Fibroblast of skin of left quadriceps (primary cell): ENCODE measurements at regions not wholly inside any gene's neighbourhood (a gene's known extent, or its start where the extent isn't known, plus 50 kb on each side); places are given as distances from the start of the nearest gene placed in this dataset.

Source experiments
- DNase-seq, 2 experiments: peaks; one replicate each; pipeline ENCODE4 v3.0.0-alpha.2; 2013; ENCODE audit warnings: low read depth in 2 of 2

GRCh38 chr16:6932871-6933385 lies 399.7 kb upstream of the RBFOX1 start:
- no peak for DNase-seq

GRCh38 chr16:6929868-6930267 lies 402.8 kb upstream of the RBFOX1 start:
- DNase-seq: no peak

DNA sequence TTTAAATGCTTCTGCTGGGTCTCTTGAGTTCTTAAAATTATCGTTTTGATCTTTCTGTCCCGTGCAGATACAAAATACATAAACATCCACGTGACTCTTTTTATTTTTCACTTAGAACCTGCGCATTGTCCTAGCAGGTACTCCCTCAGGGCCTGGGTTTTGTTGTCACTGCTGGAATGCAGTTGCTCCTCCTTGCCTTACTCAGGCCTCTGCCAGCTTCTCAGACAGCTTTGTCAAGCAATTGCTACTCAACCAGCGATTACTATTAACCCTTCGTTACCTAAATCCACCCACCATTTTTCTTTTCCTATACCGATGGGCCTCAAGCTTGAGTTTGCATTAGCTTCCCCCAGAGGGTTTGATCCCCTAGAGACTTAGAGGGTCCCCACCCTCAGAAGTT lies 405.9 kb upstream of the RBFOX1 start:
- DNase-seq: no peak

- no peak for DNase-seq
Observed at GRCh38 chr16:6926341-6926740, 406.3 kb upstream of the RBFOX1 start.

- no peak for DNase-seq
Observed at GRCh38 chr16:6918646-6919045, 414.0 kb upstream of the RBFOX1 start.

DNA sequence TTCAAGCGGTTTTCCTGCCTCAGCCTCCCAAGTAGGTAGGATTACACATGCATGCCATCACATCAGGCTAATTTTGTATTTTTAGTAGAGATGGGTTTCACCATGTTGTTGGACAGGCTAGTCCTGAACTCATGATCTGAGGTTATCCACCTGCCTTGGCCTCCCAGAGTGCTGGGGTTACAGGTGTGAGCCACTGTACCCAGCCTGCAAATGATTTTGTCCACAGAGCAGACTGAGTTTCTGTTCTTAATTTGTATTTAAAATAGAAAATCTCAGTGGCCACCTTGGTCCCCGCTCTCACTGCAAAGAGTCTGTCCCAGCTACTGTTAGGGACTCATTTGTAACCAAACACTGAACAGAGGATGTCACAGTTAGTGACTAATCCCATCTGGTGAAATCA lies 415.7 kb upstream of the RBFOX1 start:
- DNase-seq: no peak

DNA sequence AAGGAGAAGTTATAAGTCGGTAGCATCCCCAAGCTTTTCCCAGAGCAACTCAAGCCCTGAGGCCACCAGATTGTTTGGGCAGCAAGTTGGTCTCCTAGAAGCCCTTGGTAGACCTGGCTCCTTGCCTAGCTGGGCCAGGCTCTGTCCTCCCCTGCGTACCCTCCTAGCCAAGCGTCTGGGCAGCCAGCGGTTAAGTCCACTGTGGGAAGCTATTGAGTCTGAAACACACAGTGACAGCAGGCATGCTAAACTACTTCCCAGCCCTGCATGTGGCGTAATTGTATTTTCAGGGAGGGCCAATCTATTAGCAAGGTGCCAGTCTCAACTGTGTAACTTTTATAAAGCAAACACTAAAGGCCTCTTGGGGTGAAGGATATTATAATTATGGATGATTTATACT lies 419.1 kb upstream of the RBFOX1 start:
- no peak for DNase-seq

GRCh38 chr16:6910301-6910700 lies 422.3 kb upstream of the RBFOX1 start:
- DNase-seq: no peak

- DNase-seq: no peak
Observed at GRCh38 chr16:6905601-6906000, 427.0 kb upstream of the RBFOX1 start.

GRCh38 chr16:6903671-6904070 lies 429.0 kb upstream of the RBFOX1 start:
- no peak for DNase-seq

GRCh38 chr16:6898896-6899295 lies 433.7 kb upstream of the RBFOX1 start:
- DNase-seq: no peak

- DNase-seq: no peak
Observed at GRCh38 chr16:6897876-6898485, 434.7 kb upstream of the RBFOX1 start.

GRCh38 chr16:6892966-6893365 lies 439.7 kb upstream of the RBFOX1 start:
- no peak for DNase-seq

DNA sequence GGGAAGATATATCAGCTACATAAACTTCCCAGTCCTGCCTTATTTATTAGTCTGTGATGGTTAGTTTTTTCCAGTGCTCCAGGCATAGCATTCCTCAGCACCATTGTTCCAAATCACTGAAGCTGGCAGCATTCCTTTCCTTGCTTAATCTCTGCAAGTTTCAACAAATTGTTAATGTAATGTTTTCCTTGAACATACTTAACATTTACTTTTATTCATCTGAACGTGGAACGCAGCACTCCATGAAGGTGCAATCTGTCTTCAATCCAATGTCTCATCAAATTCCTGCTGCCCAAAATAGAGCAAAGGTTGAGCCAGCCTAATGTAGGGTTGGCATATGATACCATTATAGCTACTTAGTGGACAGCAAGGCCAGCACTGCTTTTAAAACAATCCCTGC lies 441.1 kb upstream of the RBFOX1 start:
- no peak for DNase-seq

DNA sequence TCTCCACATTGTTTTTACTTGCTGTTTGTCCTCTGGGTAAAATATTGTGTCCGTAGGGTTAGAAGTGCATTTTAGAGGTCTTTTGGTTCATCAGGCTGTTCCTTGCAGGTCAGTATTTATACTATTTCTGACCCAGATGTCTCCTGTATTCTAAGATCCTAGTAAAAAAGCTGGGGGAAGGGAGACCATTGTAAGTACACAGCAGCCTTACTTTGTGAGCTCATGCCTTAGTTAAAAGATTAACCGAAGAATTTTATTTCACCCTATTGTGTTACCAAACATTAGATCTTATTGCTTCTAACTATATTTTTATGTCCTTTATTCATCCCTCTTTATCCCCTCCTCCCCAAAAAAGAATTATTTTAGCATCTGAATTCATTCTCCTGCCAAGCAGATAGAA lies 444.1 kb upstream of the RBFOX1 start:
- no peak for DNase-seq

- no peak for DNase-seq
Observed at GRCh38 chr16:6884002-6884401, 448.6 kb upstream of the RBFOX1 start.

DNA sequence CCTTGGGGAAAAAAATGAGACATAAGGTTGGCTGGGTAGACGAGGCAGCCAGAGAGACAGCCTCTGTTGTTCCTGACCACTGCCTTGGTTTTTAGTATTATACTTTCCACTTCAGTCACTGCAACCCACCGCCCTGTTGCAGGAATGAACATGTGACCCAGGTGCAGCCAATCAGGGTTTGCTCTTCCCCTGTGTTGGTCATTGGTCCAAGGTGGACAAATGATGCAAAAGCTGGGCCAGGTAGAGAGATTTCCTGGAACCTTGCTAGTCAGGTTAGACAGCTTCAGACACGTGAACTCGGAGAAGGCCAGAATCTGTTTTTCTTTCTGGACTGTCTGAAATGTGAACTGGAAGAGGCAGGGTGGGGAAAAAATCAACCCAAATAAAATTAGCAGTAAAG lies 452.4 kb upstream of the RBFOX1 start:
- DNase-seq: no peak

DNA sequence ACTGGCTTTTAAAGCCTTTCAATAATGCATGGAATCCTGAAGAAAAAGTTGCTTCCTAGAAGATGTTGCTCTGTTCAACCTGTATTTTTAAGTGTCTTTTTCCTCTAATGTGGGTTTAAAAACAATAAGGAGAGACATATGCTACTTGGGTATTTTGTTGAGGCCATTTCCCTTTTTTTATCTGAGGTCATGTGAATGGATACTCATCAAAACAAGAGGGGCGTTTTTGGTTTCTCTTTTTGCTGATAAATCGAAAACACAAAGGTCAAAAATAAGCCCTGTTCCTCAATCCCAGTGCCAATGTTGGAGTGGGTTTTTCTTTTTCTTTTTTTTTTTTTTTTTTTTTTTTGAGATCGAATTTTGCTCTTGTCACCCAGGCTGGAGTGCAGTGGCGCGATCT lies 468.0 kb upstream of the RBFOX1 start:
- DNase-seq: no peak

DNA sequence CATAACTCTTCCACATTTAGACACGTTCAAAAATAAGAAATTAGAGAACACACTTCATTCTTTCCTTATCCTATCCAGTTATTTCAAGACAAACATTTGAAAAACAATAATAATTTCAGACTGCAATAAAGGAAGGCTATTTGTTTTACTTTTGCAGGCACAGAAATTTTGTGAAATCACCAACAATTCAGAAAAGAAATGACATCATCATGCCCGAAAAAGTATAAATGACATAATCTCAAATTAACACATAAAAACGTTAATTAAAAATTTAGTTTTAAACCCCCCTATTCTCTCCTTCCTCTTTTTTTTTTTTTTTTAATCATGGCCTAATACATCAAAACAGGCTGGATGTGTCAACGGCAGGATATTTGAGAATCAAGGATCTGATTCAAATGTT lies 468.4 kb upstream of the RBFOX1 start:
- no peak for DNase-seq

DNA sequence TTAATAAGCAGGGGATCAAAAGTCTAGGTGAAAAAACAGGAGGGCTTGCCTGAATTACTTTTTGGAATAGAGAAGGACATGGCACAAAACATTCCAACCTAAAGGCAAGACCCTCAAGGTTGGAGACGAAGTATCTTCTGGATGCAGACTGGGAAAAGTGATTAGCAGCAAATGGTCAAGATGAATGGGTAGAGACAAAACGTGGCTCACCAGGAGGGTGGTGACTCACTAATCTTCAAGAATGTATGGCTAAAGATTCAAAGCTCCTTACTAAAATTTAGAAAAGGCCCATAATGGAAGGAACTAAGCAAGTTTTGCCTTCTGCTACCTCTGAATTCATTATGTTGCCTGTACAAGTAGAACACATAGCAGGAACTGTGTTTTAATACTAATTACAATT lies 469.5 kb upstream of the RBFOX1 start:
- no peak for DNase-seq

- DNase-seq: no peak
Observed at GRCh38 chr16:6861815-6862477, 470.7 kb upstream of the RBFOX1 start.

DNA sequence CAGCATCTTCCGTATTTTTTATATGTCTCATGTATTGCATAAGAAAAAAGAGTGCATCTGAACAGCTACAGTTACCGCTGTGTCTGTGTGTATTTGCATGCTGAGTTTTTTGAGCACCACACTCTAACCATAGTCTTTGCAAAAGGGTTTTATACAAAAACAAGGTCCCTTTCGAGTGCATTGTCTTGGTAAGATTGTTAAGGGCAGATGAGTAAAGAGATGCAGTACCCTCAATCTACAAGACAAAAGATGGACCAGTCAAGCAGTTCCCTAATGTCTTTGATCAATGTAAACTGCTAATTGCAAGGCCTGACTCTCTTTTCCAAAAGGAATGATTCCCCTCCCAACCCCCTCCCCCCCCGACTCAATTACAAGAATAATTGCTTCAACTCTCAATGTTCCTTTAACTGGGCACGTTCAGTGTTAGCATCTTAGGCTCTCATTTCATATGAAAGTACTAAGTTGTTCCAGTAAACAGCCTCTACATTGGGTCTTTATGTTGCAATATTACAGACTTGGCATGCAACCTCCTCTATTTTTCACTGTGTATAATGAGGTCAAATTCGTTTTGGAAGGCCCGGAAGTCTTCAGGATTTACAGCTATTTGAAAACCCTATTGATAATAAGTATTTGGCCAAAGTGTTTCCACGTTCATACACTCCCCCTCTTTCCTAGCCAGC lies 471.4 kb upstream of the RBFOX1 start:
- DNase-seq: no peak

DNA sequence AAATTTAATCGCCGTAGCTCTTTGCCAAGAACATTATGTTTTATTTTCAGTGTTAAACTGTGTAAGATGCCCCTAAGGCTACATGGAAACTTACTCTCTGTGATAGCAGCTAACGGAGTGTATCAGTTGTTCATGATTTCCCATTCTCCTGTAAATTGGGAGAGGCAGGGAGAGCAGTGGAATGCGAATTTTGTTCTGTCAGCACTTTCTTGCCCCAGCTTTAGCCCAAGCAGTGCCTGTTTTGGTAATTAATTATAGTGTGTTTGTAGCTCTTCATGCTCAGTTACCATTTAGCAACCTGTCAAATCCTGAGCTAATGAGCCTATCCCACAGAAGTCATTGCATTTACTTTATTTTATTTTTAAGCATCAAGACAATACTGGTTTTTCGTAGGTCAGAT lies 475.1 kb upstream of the RBFOX1 start:
- no peak for DNase-seq
